CD4-positive, alpha-beta T cell treated with Interleukin-1 beta for 1 hour (primary cell): ENCODE measurements at regions not wholly inside any gene's neighbourhood (a gene's known extent, or its start where the extent isn't known, plus 50 kb on each side); places are given as distances from the start of the nearest gene placed in this dataset.

ENCODE experiments used
- DNase-seq, 2 donors: peaks; one replicate each; pipeline ENCODE4 v3.0.0-alpha.2; 2020 to 2022

- no peak for DNase-seq
These were observed 84.0 kb upstream of the AKIP1 start for GRCh38 chr11:8826901-8827560.

GRCh38 chr11:8828046-8828445 lies 82.9 kb upstream of the AKIP1 start:
- no peak for DNase-seq

GRCh38 chr11:8828580-8829361 lies 82.2 kb upstream of the AKIP1 start:
- DNase-seq, result no peak

- no peak for DNase-seq
These were observed 81.4 kb upstream of the AKIP1 start for GRCh38 chr11:8829556-8829955.

GRCh38 chr11:8830641-8831040 lies 80.3 kb upstream of the AKIP1 start:
- no peak for DNase-seq

GRCh38 chr11:8831861-8832260 lies 79.1 kb upstream of the AKIP1 start:
- no peak for DNase-seq

- DNase-seq, result no peak
These were observed 78.3 kb upstream of the AKIP1 start for GRCh38 chr11:8832571-8833260.

GRCh38 chr11:8833568-8834315 lies 77.2 kb upstream of the AKIP1 start:
- DNase-seq, result no peak

- DNase-seq, result no peak
These were observed 76.6 kb upstream of the AKIP1 start for GRCh38 chr11:8834379-8834778.

GRCh38 chr11:8838248-8838647 lies 72.7 kb upstream of the AKIP1 start:
- DNase-seq, result no peak

- DNase-seq, result no peak
These were observed 71.6 kb upstream of the AKIP1 start for GRCh38 chr11:8839306-8839956.

GRCh38 chr11:8839957-8840945 lies 70.7 kb upstream of the AKIP1 start:
- DNase-seq, result no peak

GRCh38 chr11:8841899-8842298 lies 69.1 kb upstream of the AKIP1 start:
- no peak for DNase-seq

GRCh38 chr11:8858808-8859207 lies 52.2 kb upstream of the AKIP1 start:
- DNase-seq, result no peak
